ENCODE measurements at regions not wholly inside any gene's neighbourhood (a gene's known extent, or its start where the extent isn't known, plus 50 kb on each side); places are given as distances from the start of the nearest gene placed in this dataset.

DNA sequence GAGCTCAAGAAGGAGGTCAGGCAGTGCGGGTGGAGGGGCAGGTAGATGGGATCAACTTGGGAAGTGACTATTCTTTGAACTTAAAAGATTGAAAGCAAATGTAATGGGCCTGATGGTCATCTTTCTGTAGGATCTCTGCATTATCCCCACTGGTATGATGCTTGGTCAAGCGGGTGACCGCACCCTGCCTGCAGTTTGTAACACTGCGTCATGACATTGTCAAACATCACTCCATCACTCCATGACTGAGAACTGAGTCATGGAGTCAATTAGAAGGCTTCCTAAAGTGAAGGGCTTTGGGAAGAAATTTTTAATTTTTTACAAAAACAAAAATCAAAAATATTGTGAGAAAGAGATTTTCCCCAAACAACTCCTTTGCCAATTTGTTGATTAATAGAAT is 62.4 kb upstream of the BMAL1 start:
- no peak overlapping the region for H3K4me3 ChIP-seq (replicated peaks in 1 of 3; ENCODE audit: insufficient read depth in 1 of 3, low read depth in 2 of 3, low read length in 3 of 3)
- in situ Hi-C loops (cut with HindIII; ENCODE audit: extremely low pct_ligation_motif_present, low pct_unique_long_range_greater_than_20kb) = no loop called here
- TF ChIP-seq ZBTB38 (CRISPR knock-in tag; IDR thresholded peaks at IDR 0.05) (no peak), ZNF296 (CRISPR knock-in tag; conservative IDR thresholded peaks at IDR 0.05) (no peak), MXD1 (CRISPR knock-in tag; IDR thresholded peaks at IDR 0.05) (no peak), IRF2 (CRISPR knock-in tag; IDR thresholded peaks at IDR 0.05) (no peak), DDIT3 (CRISPR knock-in tag; IDR thresholded peaks at IDR 0.05) (no peak), ZNF17 (CRISPR knock-in tag; IDR thresholded peaks at IDR 0.05) (no peak), SSRP1 (CRISPR knock-in tag; IDR thresholded peaks at IDR 0.05) (no peak), JUND (CRISPR knock-in tag; IDR thresholded peaks at IDR 0.05) (no peak), KDM4B (CRISPR knock-in tag; IDR thresholded peaks at IDR 0.05) (no peak), ZNF383 (CRISPR knock-in tag; IDR thresholded peaks at IDR 0.05; ENCODE audit: borderline replicate concordance) (no peak), HOXA3 (CRISPR knock-in tag; IDR thresholded peaks at IDR 0.05) (no peak), RAD21 (CRISPR knock-in tag; IDR thresholded peaks at IDR 0.05) (no peak), ZNF136 (CRISPR knock-in tag; IDR thresholded peaks at IDR 0.05; ENCODE audit: low read depth) (no peak)
- TF ChIP-seq, protein P1, sequence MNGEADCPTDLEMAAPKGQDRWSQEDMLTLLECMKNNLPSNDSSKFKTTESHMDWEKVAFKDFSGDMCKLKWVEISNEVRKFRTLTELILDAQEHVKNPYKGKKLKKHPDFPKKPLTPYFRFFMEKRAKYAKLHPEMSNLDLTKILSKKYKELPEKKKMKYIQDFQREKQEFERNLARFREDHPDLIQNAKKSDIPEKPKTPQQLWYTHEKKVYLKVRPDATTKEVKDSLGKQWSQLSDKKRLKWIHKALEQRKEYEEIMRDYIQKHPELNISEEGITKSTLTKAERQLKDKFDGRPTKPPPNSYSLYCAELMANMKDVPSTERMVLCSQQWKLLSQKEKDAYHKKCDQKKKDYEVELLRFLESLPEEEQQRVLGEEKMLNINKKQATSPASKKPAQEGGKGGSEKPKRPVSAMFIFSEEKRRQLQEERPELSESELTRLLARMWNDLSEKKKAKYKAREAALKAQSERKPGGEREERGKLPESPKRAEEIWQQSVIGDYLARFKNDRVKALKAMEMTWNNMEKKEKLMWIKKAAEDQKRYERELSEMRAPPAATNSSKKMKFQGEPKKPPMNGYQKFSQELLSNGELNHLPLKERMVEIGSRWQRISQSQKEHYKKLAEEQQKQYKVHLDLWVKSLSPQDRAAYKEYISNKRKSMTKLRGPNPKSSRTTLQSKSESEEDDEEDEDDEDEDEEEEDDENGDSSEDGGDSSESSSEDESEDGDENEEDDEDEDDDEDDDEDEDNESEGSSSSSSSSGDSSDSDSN (CRISPR knock-in tag; IDR thresholded peaks at IDR 0.05) = no peak
- TF ChIP-seq, protein P2, sequence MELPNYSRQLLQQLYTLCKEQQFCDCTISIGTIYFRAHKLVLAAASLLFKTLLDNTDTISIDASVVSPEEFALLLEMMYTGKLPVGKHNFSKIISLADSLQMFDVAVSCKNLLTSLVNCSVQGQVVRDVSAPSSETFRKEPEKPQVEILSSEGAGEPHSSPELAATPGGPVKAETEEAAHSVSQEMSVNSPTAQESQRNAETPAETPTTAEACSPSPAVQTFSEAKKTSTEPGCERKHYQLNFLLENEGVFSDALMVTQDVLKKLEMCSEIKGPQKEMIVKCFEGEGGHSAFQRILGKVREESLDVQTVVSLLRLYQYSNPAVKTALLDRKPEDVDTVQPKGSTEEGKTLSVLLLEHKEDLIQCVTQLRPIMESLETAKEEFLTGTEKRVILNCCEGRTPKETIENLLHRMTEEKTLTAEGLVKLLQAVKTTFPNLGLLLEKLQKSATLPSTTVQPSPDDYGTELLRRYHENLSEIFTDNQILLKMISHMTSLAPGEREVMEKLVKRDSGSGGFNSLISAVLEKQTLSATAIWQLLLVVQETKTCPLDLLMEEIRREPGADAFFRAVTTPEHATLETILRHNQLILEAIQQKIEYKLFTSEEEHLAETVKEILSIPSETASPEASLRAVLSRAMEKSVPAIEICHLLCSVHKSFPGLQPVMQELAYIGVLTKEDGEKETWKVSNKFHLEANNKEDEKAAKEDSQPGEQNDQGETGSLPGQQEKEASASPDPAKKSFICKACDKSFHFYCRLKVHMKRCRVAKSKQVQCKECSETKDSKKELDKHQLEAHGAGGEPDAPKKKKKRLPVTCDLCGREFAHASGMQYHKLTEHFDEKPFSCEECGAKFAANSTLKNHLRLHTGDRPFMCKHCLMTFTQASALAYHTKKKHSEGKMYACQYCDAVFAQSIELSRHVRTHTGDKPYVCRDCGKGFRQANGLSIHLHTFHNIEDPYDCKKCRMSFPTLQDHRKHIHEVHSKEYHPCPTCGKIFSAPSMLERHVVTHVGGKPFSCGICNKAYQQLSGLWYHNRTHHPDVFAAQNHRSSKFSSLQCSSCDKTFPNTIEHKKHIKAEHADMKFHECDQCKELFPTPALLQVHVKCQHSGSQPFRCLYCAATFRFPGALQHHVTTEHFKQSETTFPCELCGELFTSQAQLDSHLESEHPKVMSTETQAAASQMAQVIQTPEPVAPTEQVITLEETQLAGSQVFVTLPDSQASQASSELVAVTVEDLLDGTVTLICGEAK (IDR thresholded peaks at IDR 0.05) = no peak
- TF ChIP-seq, protein P2 (CRISPR knock-in tag; IDR thresholded peaks at IDR 0.05) = no peak

More for the DNA sequence above, 62.4 kb upstream of the BMAL1 start:
- 42% methylated on average over 4 of the region's 4 CpGs for WGBS (ENCODE audit: low lambda C conversion rate)
- ChIA-PET POLR2A (no interaction called here), CTCF (ENCODE audit: low intra/inter-chr PET ratio, low total read pairs) (no interaction called here)
- ATAC-seq = no peak
- Histone ChIP-seq H3K9me3 (ENCODE audit: low read length) (no peaks in the 10 kb centered on the region), H2AFZ (ENCODE audit: low read length) (no peak overlapping the region), H3K36me3 (replicated peaks in 1 of 2; ENCODE audit: control insufficient read depth in 1 of 2, insufficient read depth in 2 of 2, low read length in 2 of 2) (no peaks in the 10 kb centered on the region), H3K4me2 (ENCODE audit: low read depth, low read length) (no peak overlapping the region), H3K79me2 (ENCODE audit: insufficient read depth, low read length) (no peaks in the 10 kb centered on the region), H3K4me1 (ENCODE audit: insufficient read depth, low read length) (no peaks in the 10 kb centered on the region), H3K27ac (ENCODE audit: extremely low read length, insufficient read depth, low read length) (no peak overlapping the region), H3K27me3 (ENCODE audit: control insufficient read depth in 1 of 2, insufficient read depth in 2 of 2, low read length in 2 of 2) (peaks cover 0 to 26% of the 10 kb centered on the region in 2 experiments; a peak in 2 of 5 replicates), H4K20me1 (ENCODE audit: insufficient read depth, low read length) (no peaks in the 10 kb centered on the region), H3K9ac (ENCODE audit: insufficient read depth, low read depth, low read length) (no peak overlapping the region)
- FAIRE-seq = no peak
- BruUV-seq (replicated peaks) = no TSS peak
- intact Hi-C loops (cut with micrococcal nuclease; ENCODE audit: unreplicated experiment) = loop anchor here (10.0 kb wide), 1 partner anchor 250 kb away; the partner anchor contains the start of gene BTBD10
- DNase-seq (ENCODE audit: low spot score) = no peak

Measured in HepG2 (cell line).